ENCODE measurements at regions not wholly inside any gene's neighbourhood (a gene's known extent, or its start where the extent isn't known, plus 50 kb on each side); places are given as distances from the start of the nearest gene placed in this dataset.

- DNase-seq, result no peak
- H3K4me3 ChIP-seq, result no peak overlapping the region
- no peak overlapping the region for H3K27ac ChIP-seq
- no peaks in the 10 kb centered on the region for H3K27me3 ChIP-seq
- H3K9me3 ChIP-seq, result no peaks in the 10 kb centered on the region
- intact Hi-C loops (cut with DNase I), result no loop called here
- H3K36me3 ChIP-seq, result no peaks in the 10 kb centered on the region
- TF ChIP-seq, protein P1, sequence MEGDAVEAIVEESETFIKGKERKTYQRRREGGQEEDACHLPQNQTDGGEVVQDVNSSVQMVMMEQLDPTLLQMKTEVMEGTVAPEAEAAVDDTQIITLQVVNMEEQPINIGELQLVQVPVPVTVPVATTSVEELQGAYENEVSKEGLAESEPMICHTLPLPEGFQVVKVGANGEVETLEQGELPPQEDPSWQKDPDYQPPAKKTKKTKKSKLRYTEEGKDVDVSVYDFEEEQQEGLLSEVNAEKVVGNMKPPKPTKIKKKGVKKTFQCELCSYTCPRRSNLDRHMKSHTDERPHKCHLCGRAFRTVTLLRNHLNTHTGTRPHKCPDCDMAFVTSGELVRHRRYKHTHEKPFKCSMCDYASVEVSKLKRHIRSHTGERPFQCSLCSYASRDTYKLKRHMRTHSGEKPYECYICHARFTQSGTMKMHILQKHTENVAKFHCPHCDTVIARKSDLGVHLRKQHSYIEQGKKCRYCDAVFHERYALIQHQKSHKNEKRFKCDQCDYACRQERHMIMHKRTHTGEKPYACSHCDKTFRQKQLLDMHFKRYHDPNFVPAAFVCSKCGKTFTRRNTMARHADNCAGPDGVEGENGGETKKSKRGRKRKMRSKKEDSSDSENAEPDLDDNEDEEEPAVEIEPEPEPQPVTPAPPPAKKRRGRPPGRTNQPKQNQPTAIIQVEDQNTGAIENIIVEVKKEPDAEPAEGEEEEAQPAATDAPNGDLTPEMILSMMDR (IDR thresholded peaks at IDR 0.05), result no peak
- no peak for TF ChIP-seq POLR2A (IDR thresholded peaks at IDR 0.05)
- WGBS, 2 donors, result 65 to 93% methylated on average over 2 of the region's 2 CpGs
- peaks cover 0 to 7% (median 0%) of the 10 kb centered on the region in 3 donors for H3K4me1 ChIP-seq
Observed at GRCh38 chr13:34881494-34881893, 60.6 kb upstream of the NBEA start.

DNA sequence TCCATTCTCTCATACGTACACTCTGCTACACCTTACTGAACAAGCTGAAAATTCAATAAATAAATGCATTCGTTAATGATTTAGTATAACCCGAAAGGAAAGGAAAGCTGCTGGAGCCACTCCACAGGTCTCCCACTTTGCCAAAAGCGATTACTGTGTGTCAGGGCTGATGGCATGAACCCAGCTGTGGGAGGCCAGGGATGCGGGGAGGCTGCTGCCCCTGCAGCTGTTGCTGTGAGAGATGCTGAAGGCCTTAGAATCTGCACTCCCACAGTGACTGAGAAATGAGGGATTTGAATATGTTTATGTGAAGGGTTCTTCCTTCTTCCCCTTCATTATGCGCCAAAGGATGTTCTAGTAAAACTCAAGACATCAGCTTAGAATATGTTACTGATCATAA lies 58.7 kb upstream of the NBEA start:
- no peak for DNase-seq
- H3K9me3 ChIP-seq, result no peaks in the 10 kb centered on the region

GRCh38 chr13:34884366-34884765 lies 57.7 kb upstream of the NBEA start:
- Histone ChIP-seq H3K36me3 (no peaks in the 10 kb centered on the region), H3K27ac (no peak overlapping the region), H3K9me3 (no peaks in the 10 kb centered on the region), H3K4me1 (peaks cover 0 to 7% (median 0%) of the 10 kb centered on the region in 3 donors), H3K27me3 (no peaks in the 10 kb centered on the region), H3K4me3 (no peak overlapping the region)
- intact Hi-C loops (cut with DNase I), result no loop called here
- DNase-seq, result no peak
- no peak for TF ChIP-seq POLR2A (IDR thresholded peaks at IDR 0.05)
- TF ChIP-seq, protein P1 (IDR thresholded peaks at IDR 0.05), result no peak
- WGBS, 2 donors, result 37 to 55% methylated on average over 2 of the region's 2 CpGs

More for the DNA sequence above, 58.7 kb upstream of the NBEA start:
- H3K27ac ChIP-seq, result no peak overlapping the region
- no peaks in the 10 kb centered on the region for H3K36me3 ChIP-seq
- intact Hi-C loops (cut with DNase I), result no loop called here
- H3K4me1 ChIP-seq, result peaks cover 0 to 7% (median 0%) of the 10 kb centered on the region in 3 donors
- H3K4me3 ChIP-seq, result no peak overlapping the region
- 48 to 52% methylated on average over 6 of the region's 6 CpGs for WGBS, 2 donors
- no peak for TF ChIP-seq POLR2A (IDR thresholded peaks at IDR 0.05)
- TF ChIP-seq, protein P1 (IDR thresholded peaks at IDR 0.05), result no peak
- no peaks in the 10 kb centered on the region for H3K27me3 ChIP-seq

DNA sequence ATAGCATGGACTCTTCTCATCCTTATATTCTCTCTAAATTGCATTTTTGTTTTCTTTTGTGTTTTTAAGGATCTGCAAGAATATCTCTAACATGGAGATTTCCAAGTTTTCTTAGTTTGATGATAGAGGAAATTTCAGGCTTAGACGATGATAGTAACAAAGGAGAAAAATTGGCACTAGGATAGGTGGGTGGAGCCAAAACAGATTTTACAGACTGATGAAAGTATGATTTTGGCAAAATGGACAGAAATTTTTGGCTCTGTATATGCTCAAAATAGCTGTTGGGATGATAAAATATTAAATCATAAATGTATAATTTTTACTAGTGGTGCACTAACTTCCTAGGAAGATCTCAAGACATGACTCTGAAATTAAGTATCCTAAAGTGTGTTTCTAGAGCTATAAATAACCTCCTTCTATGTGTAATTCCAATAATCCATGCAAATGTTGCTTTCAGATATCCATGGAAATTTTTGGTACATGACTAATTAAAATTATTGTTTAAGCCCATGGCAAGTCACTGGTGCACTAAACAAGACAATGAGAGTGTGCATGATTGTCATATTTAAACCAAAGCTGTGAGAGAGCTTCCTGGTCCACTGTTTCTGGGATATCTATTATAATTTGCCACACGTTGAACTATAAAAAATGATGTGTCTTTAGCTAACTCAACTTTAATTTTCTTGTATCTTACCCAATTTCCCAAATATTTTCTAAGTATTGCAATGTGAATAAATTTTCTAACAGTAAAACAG lies 55.8 kb upstream of the NBEA start:
- no peaks in the 10 kb centered on the region for H3K9me3 ChIP-seq
- WGBS, 2 donors, result 30 to 31% methylated on average over 2 of the region's 2 CpGs
- peaks cover 0 to 7% (median 0%) of the 10 kb centered on the region in 3 donors for H3K4me1 ChIP-seq
- H3K36me3 ChIP-seq, result no peaks in the 10 kb centered on the region
- H3K27ac ChIP-seq, result no peak overlapping the region
- intact Hi-C loops (cut with DNase I), result no loop called here
- TF ChIP-seq, protein P1 (IDR thresholded peaks at IDR 0.05), result no peak
- no peak for TF ChIP-seq POLR2A (IDR thresholded peaks at IDR 0.05)
- H3K4me3 ChIP-seq, result no peak overlapping the region
- DNase-seq, result no peak
- no peaks in the 10 kb centered on the region for H3K27me3 ChIP-seq

DNA sequence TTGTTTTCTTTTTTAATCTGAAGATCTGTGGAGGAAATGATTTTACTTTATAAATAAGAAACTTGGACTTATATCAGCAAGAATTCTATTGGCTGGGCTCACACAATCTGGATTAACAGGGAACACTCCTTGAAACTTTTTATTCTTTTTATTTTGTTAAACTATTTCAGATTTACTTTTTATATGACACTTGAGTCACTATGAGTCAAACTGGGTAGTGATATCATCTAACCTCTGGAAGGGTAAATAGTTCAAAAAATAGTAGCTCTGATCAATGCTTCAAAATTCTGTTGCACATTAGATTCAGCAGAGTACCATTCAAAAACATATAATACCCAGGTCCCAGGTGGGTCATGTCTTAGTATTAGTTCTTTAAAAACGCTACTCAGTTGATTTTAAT lies 55.1 kb upstream of the NBEA start:
- Histone ChIP-seq H3K27ac (no peak overlapping the region), H3K27me3 (no peaks in the 10 kb centered on the region), H3K36me3 (no peaks in the 10 kb centered on the region), H3K9me3 (no peaks in the 10 kb centered on the region), H3K4me3 (no peak overlapping the region), H3K4me1 (peaks cover 0 to 7% (median 0%) of the 10 kb centered on the region in 3 donors)
- intact Hi-C loops (cut with DNase I), result no loop called here
- DNase-seq, result no peak
- TF ChIP-seq, protein P1 (IDR thresholded peaks at IDR 0.05), result no peak
- TF ChIP-seq POLR2A (IDR thresholded peaks at IDR 0.05), result no peak
- WGBS, 2 donors, result 52 to 54% methylated on average over 1 of the region's 1 CpG

Small RNA genes in the stretch of these regions (small RNA-seq; reads per million reads assigned to genes)
- gene AL356321.1 (0 reads per million in 4 donors), gene RF00402 (0 reads per million in 4 donors)

Measured in esophagus squamous epithelium (tissue), 5 donors.